Adipocyte (in vitro differentiated cells): ENCODE measurements at regions not wholly inside any gene's neighbourhood (a gene's known extent, or its start where the extent isn't known, plus 50 kb on each side); places are given as distances from the start of the nearest gene placed in this dataset.

Source experiments
- DNase-seq: peaks from one replicate; pipeline ENCODE4 v3.0.0-alpha.2; 2015; ENCODE audit warnings: low read depth
- H3K27me3 ChIP-seq: replicated peaks from 2 replicates; pipeline ENCODE4 v1.7.0; 2013; ENCODE audit warnings: mild to moderate bottlenecking, low read length, moderate library complexity; ENCODE audit not compliant: control insufficient read depth, insufficient read depth
- H3K36me3 ChIP-seq: 2 replicates; pipeline ENCODE4 v1.7.0; 2013; ENCODE audit warnings: low read length, mild to moderate bottlenecking, moderate library complexity; ENCODE audit not compliant: control insufficient read depth, insufficient read depth, severe bottlenecking
- H3K4me1 ChIP-seq: 2 replicates; pipeline ENCODE4 v1.7.0; 2013; ENCODE audit warnings: mild to moderate bottlenecking, low read length, moderate library complexity; ENCODE audit not compliant: control insufficient read depth, insufficient read depth
- H3K4me3 ChIP-seq: 2 replicates; pipeline ENCODE4 v1.7.0; 2013; ENCODE audit warnings: mild to moderate bottlenecking, low read length, moderate library complexity
- H3K9ac ChIP-seq: 2 replicates; pipeline ENCODE4 v1.7.0; 2013; ENCODE audit warnings: mild to moderate bottlenecking, low read length, moderate library complexity
- H3K9me3 ChIP-seq: 2 replicates; pipeline ENCODE4 v1.7.0; 2013; ENCODE audit warnings: mild to moderate bottlenecking, low read length, moderate library complexity; ENCODE audit not compliant: control insufficient read depth

DNA sequence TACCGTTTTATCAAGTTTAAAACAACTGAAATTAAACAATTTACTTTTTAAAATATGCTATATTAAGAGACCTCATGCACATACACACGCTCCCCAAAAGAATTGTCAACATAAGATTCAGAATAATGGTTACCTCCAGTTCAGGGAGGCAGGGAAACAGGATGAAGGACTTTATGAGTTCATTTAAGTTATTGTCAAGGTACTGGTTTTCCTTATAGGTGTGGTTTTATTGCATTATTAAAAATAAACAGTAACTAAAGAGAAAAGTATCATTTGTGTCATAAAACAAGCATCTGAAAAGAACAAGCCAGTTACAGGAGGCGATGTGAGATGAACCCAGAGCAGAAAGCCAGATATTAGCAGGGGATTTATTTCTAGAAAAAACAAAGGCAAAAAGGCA, 2376.7 kb downstream of the MAT2B start:
- Histone ChIP-seq H3K27me3 (no peaks in the 10 kb centered on the region), H3K9ac (no peak overlapping the region), H3K36me3 (no peaks in the 10 kb centered on the region), H3K4me3 (no peak overlapping the region), H3K4me1 (no peaks in the 10 kb centered on the region), H3K9me3 (no peaks in the 10 kb centered on the region)
- no peak for DNase-seq

DNA sequence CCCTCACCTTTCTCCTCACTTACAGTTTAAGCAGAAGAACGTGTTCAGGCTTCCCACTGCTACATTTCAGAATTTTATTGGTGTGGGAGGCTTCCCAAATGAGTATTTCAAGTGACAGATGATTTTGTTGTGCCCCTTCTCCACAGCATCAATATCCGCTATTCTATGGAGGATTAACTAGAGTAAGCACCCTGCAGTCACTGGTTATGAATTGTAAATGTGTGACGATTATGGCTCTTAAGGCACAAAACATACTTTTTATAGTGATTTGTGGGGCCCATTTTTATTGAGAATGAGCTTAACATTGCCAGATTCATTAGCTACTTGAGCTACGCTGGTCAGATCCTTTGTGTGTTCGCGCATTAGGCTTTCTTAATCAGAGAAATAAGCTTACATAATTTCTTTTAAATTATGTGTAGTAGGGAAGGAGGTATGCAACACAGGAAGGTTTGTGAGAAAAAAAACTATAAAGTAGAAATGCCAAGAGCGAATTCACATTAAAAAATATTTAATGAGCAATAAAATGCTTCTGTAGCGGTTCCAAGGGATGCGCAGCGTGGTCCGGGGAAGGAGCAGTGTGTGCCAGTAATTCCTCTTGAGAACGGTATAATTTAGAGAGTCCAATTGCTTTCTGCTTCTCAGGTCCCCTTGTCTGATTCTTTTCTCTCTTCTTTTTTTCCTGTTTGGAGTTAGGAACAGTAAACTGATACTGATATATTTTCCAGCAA, 2380.4 kb downstream of the MAT2B start:
- Histone ChIP-seq H3K4me3 (no peak overlapping the region), H3K9ac (no peak overlapping the region), H3K9me3 (no peaks in the 10 kb centered on the region), H3K4me1 (no peaks in the 10 kb centered on the region), H3K36me3 (no peaks in the 10 kb centered on the region), H3K27me3 (no peaks in the 10 kb centered on the region)
- no peak for DNase-seq

DNA sequence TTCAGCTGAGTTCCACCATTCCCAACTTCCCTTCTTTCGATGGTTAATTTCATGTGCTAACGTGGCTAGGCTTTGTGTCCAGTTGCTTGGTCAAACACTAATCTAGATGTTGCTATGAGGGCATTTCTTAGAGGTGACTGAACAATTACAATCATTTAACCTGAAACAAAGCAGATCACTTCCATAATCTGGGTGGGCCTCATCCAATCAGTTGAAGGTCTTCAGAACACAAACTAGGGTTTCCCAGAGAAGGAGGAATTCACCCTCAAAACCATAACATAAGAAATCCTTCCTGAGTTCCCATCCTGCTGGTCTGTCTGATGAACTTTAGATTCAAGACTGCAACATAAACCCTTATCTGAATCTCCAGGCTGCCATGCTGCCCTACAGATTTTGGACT, 2381.7 kb downstream of the MAT2B start:
- H3K36me3 ChIP-seq: no peaks in the 10 kb centered on the region
- no peaks in the 10 kb centered on the region for H3K4me1 ChIP-seq
- H3K4me3 ChIP-seq: no peak overlapping the region

DNA sequence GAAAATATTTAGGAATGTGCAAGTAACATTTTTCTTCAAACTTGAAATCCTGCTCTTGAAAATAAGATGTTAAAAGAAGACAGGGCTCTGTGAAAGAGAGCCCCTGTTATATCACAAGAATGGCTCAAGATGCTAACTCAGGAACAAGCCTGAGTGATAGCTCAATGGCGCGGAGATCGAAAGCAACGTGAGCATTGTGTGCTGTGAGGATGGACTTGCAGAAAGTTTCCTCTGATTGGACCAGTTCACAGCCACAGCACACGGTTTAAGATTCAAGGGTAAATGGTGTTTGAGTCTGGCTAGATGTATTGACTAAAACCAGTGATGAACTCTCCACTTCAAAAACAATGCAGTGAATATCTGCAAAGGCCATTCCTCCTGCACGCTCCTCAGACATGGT, 2387.0 kb downstream of the MAT2B start:
- H3K9me3 ChIP-seq: no peaks in the 10 kb centered on the region
- no peaks in the 10 kb centered on the region for H3K4me1 ChIP-seq
- H3K27me3 ChIP-seq: no peaks in the 10 kb centered on the region
- no peak overlapping the region for H3K9ac ChIP-seq
- no peak for DNase-seq
- no peak overlapping the region for H3K4me3 ChIP-seq
- H3K36me3 ChIP-seq: no peaks in the 10 kb centered on the region

More for the DNA sequence above, 2381.7 kb downstream of the MAT2B start:
- Histone ChIP-seq H3K9me3 (no peaks in the 10 kb centered on the region), H3K27me3 (no peaks in the 10 kb centered on the region), H3K9ac (no peak overlapping the region)
- no peak for DNase-seq

DNA sequence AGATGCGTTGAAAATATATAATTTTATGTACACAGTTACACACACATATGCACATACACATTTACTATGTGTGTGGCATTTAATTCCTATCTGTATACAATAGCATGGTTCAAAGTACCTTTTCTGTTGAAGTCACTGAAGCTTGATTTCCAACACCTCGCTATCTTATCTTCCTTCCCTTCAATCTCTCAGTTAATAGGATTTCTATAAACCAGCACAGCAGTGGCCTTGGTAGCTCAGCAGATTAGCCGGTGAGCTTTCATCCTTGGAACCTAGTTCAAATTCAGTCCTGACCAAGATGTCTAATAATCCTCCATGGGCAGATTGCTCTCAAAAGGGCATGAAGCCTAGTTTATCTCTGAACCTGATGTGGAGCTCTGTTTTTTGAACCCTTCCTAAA, 2389.5 kb downstream of the MAT2B start:
- Histone ChIP-seq H3K9me3 (peaks cover 4% of the 10 kb centered on the region), H3K4me1 (no peaks in the 10 kb centered on the region), H3K4me3 (no peak overlapping the region), H3K9ac (no peak overlapping the region), H3K36me3 (no peaks in the 10 kb centered on the region), H3K27me3 (no peaks in the 10 kb centered on the region)
- DNase-seq: no peak

DNA sequence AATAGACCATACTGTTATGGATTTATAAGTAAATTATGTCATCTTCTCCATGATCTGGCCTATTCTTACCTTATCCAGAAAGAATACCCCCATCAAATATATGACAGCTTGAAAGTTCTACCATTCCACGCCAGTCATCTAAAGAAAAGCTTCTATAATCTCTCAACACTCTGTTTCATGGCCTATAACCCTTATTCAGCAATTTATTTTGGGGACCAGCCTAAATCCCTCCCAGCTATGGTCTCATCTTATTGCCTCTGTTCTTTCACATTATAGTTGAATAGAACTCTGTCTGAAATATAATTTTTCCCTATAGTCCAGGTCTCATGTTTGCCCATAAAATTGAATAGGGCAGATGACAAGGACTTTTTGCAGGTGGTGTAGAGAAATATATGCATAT, 2387.6 kb upstream of the WWC1 start:
- Histone ChIP-seq H3K9me3 (no peaks in the 10 kb centered on the region), H3K4me3 (no peak overlapping the region), H3K9ac (no peak overlapping the region), H3K36me3 (no peaks in the 10 kb centered on the region), H3K4me1 (no peaks in the 10 kb centered on the region), H3K27me3 (no peaks in the 10 kb centered on the region)
- no peak for DNase-seq

DNA sequence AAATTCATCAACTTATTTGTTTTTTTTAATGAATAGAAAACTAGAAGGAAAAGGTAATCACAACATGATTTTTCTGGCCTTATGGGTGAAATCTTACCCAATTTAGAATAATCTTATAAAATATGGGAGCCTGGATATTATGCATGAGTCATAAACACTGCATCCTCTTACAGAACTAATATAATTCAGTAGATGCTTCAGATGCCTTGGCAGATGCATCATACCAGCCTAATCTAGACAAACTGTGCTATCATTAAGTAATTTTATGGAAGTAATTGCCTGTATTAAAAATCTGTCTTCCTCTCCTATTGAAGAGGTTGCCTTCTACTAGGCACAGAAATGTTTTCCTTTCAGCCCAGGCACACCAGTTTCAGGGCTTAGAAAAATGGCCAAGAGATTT, 2384.6 kb upstream of the WWC1 start:
- no peak for DNase-seq
- H3K9ac ChIP-seq: no peak overlapping the region

DNA sequence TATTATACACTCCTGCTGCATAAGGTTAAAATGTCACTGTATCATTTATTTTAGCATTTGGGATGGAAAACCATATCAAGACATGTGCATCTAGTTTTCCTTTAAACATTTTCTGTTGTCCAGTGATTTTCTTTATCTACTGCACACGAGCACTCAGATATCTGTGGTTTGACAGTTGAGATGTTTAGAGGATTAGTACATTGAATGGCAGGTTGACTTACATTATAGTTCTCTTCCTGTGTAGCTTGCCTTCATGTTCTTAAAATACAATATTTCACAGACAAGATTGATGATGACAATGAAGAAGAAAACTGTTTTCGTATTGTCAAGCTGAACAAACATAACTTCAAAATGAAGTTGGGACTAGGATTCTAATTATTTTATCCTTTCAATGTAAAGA, 2378.4 kb upstream of the WWC1 start:
- H3K4me3 ChIP-seq: no peak overlapping the region
- H3K36me3 ChIP-seq: no peaks in the 10 kb centered on the region
- H3K27me3 ChIP-seq: no peaks in the 10 kb centered on the region
- peaks cover 5% of the 10 kb centered on the region for H3K9me3 ChIP-seq
- H3K9ac ChIP-seq: no peak overlapping the region
- no peak for DNase-seq
- no peaks in the 10 kb centered on the region for H3K4me1 ChIP-seq

More for the DNA sequence above, 2384.6 kb upstream of the WWC1 start:
- H3K36me3 ChIP-seq: no peaks in the 10 kb centered on the region
- H3K4me1 ChIP-seq: no peaks in the 10 kb centered on the region
- H3K27me3 ChIP-seq: no peaks in the 10 kb centered on the region
- no peak overlapping the region for H3K4me3 ChIP-seq
- peaks cover 5% of the 10 kb centered on the region for H3K9me3 ChIP-seq

DNA sequence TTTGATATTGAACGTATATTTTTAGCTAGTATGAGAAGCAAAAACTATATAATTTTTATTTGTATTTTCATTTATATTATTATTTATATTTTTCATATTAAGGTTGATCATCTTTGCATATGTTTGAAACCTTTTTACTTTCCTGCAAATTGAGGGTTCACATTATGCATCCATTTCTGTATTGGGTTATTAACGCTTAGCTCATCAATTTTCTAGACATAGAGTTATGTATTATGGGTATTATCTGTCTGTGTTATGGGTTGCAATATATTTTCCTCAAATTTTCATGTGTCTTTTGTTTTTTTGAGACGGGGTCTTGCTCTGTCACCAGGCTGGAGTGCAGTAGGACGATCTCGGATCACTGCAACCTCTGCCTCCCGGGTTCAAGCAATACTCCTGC, 2377.0 kb upstream of the WWC1 start:
- no peak for DNase-seq
- H3K36me3 ChIP-seq: no peaks in the 10 kb centered on the region

DNA sequence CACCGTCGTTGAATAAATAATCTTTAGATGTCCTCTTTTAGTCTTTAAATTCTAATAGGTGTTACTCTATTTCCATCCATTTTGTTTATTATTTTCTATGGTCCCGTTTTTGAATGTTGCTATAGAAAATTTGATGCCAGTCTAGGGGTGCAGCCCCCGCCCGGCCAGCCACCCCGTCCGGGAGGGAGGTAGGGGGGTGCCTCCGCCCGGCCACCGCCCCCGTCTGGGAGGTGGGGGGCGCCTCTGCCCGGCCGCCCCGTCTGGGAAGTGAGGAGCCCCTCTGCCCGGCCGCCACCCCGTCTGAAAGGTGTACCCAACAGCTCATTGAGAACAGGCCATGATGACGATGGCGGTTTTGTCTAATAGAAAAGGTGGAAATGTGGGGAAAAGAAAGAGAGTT, 2372.2 kb upstream of the WWC1 start:
- Histone ChIP-seq H3K27me3 (no peaks in the 10 kb centered on the region), H3K4me3 (no peak overlapping the region), H3K9me3 (no peaks in the 10 kb centered on the region), H3K36me3 (no peaks in the 10 kb centered on the region), H3K4me1 (no peaks in the 10 kb centered on the region), H3K9ac (no peak overlapping the region)
- DNase-seq: no peak

More for the DNA sequence above, 2377.0 kb upstream of the WWC1 start:
- Histone ChIP-seq H3K9me3 (no peaks in the 10 kb centered on the region), H3K9ac (no peak overlapping the region), H3K27me3 (no peaks in the 10 kb centered on the region), H3K4me3 (no peak overlapping the region), H3K4me1 (no peaks in the 10 kb centered on the region)

DNA sequence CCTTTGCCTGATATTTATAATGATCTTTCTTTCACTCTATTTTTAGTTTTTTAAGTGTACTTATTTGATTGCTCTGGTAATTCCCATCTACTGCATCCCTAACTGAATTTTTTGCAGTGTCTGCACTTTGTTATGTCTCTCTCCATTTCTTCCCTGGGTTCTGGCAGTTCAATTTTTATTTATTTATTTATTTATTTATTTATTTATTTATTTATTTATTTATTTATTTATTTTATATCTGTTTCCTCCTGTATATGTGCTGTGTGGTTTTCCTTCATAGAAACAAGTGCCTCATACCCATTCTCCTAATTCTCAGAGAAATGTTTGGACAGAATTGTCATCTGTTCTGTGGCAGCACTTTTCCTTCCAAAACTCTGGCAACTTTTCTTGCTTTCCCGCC, 2370.8 kb upstream of the WWC1 start:
- no peaks in the 10 kb centered on the region for H3K27me3 ChIP-seq
- H3K4me3 ChIP-seq: no peak overlapping the region
- H3K9ac ChIP-seq: no peak overlapping the region
- no peaks in the 10 kb centered on the region for H3K36me3 ChIP-seq
- DNase-seq: no peak
- no peaks in the 10 kb centered on the region for H3K4me1 ChIP-seq
- H3K9me3 ChIP-seq: no peaks in the 10 kb centered on the region

DNA sequence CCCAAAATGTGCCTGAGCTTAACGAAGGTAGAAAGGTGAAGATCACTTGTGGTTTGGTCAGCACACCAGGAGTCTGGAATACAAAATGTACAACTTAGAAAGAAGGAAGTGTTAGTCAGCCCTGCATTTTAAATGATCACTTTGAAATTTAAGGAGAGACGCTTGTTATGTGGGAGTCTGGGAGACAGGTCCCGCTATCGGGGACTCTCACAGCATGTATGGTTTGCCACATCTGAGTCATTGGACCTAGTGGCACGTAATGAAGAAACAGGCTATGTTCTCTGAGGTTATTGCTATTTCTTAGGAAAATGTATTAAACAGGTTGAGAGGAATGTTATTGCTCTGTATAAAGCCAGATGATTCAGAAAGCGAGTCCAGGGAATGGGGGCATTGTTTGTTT, 2362.5 kb upstream of the WWC1 start:
- no peaks in the 10 kb centered on the region for H3K36me3 ChIP-seq

More for the DNA sequence above, 2362.5 kb upstream of the WWC1 start:
- no peak for DNase-seq
- Histone ChIP-seq H3K4me1 (no peaks in the 10 kb centered on the region), H3K27me3 (no peaks in the 10 kb centered on the region), H3K9ac (no peak overlapping the region), H3K9me3 (peaks cover 3% of the 10 kb centered on the region), H3K4me3 (no peak overlapping the region)
